ENCODE measurements at regions not wholly inside any gene's neighbourhood (a gene's known extent, or its start where the extent isn't known, plus 50 kb on each side); places are given as distances from the start of the nearest gene placed in this dataset.
A peak's percentile ranks its signal among the peaks of the same experiment; 100 is the strongest.

- Histone ChIP-seq H3K27me3 (ENCODE audit: insufficient read depth, low read depth) (no peaks in the 10 kb centered on the region), H3K36me3 (ENCODE audit: low read depth) (no peaks in the 10 kb centered on the region), H3K9me3 (ENCODE audit: insufficient read depth, low read depth) (no peaks in the 10 kb centered on the region), H3K27ac (peak overlapping the region; percentile 31), H3K79me2 (ENCODE audit: low read depth) (no peaks in the 10 kb centered on the region), H3F3A (ENCODE audit: insufficient read depth, low read depth) (peaks cover 14% of the 10 kb centered on the region), H4K20me1 (ENCODE audit: insufficient read depth) (no peaks in the 10 kb centered on the region), H2AFZ (no peak overlapping the region), H3K4me2 (peak overlapping the region; percentile 33), H3K9me2 (ENCODE audit: insufficient read depth) (no peaks in the 10 kb centered on the region), H3K4me1 (replicated peaks; ENCODE audit: insufficient read depth) (peaks cover 14% of the 10 kb centered on the region), H3K4me3 (no peak overlapping the region)
- ChIA-PET POLR2A (ENCODE audit: unreplicated experiment) (interaction anchor here (0.6 kb wide), 2 partner anchors 79 to 211 kb away, joined by 4 to 10 read pairs; partner anchors contain the start of gene BTG1), CTCF (no interaction called here)
- BruUV-seq (replicated peaks), result no TSS peak
- intact Hi-C loops (cut with micrococcal nuclease; ENCODE audit: unreplicated experiment), result no loop called here
- peak; percentile 47 to 84 for DNase-seq
- TF ChIP-seq EZH2 (IDR thresholded peaks at IDR 0.05; ENCODE audit: low read depth) (no peak), CTCF (conservative IDR thresholded peaks at IDR 0.05) (no peak)
These were observed 79.2 kb upstream of the BTG1 start for GRCh38 chr12:92224685-92225331.

- CTCF ChIA-PET, result no interaction called here
- POLR2A ChIA-PET (ENCODE audit: unreplicated experiment), result no interaction called here
- H2AFZ ChIP-seq, result no peak overlapping the region
- H3K4me3 ChIP-seq, result no peak overlapping the region
- TF ChIP-seq EZH2 (IDR thresholded peaks at IDR 0.05; ENCODE audit: low read depth) (no peak), CTCF (conservative IDR thresholded peaks at IDR 0.05) (no peak)
- intact Hi-C loops (cut with micrococcal nuclease; ENCODE audit: unreplicated experiment), result no loop called here
- H3K79me2 ChIP-seq (ENCODE audit: low read depth), result no peaks in the 10 kb centered on the region
- no peaks in the 10 kb centered on the region for H3K27me3 ChIP-seq (ENCODE audit: insufficient read depth, low read depth)
- H4K20me1 ChIP-seq (ENCODE audit: insufficient read depth), result no peaks in the 10 kb centered on the region
- H3K4me2 ChIP-seq, result no peak overlapping the region
- H3K9me3 ChIP-seq (ENCODE audit: insufficient read depth, low read depth), result no peaks in the 10 kb centered on the region
- H3F3A ChIP-seq (ENCODE audit: insufficient read depth, low read depth), result peaks cover 14% of the 10 kb centered on the region
- no peak overlapping the region for H3K27ac ChIP-seq
- DNase-seq, result no peak
- no TSS peak for BruUV-seq (replicated peaks)
- no peaks in the 10 kb centered on the region for H3K36me3 ChIP-seq (ENCODE audit: low read depth)
- peaks cover 14% of the 10 kb centered on the region for H3K4me1 ChIP-seq (replicated peaks; ENCODE audit: insufficient read depth)
- no peaks in the 10 kb centered on the region for H3K9me2 ChIP-seq (ENCODE audit: insufficient read depth)
These were observed 77.8 kb upstream of the BTG1 start for GRCh38 chr12:92223481-92223880.

GRCh38 chr12:92221656-92222315 lies 76.1 kb upstream of the BTG1 start:
- Histone ChIP-seq H3K4me1 (replicated peaks; ENCODE audit: insufficient read depth) (peaks cover 14% of the 10 kb centered on the region), H3K9me3 (ENCODE audit: insufficient read depth, low read depth) (no peaks in the 10 kb centered on the region), H3K4me2 (no peak overlapping the region), H2AFZ (no peak overlapping the region), H3K4me3 (no peak overlapping the region), H3F3A (ENCODE audit: insufficient read depth, low read depth) (peaks cover 14% of the 10 kb centered on the region), H4K20me1 (ENCODE audit: insufficient read depth) (no peaks in the 10 kb centered on the region), H3K9me2 (ENCODE audit: insufficient read depth) (no peaks in the 10 kb centered on the region), H3K27me3 (ENCODE audit: insufficient read depth, low read depth) (no peaks in the 10 kb centered on the region), H3K27ac (no peak overlapping the region), H3K79me2 (ENCODE audit: low read depth) (no peaks in the 10 kb centered on the region), H3K36me3 (ENCODE audit: low read depth) (no peaks in the 10 kb centered on the region)
- CTCF ChIA-PET, result no interaction called here
- intact Hi-C loops (cut with micrococcal nuclease; ENCODE audit: unreplicated experiment), result no loop called here
- TF ChIP-seq EZH2 (IDR thresholded peaks at IDR 0.05; ENCODE audit: low read depth) (no peak), CTCF (conservative IDR thresholded peaks at IDR 0.05) (no peak)
- no peak for DNase-seq
- no TSS peak for BruUV-seq (replicated peaks)
- POLR2A ChIA-PET (ENCODE audit: unreplicated experiment), result interaction anchor here (0.6 to 0.7 kb wide), 2 partner anchors 14 to 78 kb away, joined by 4 to 7 read pairs; no protein-coding TSS in a partner anchor
